ENCODE measurements at regions not wholly inside any gene's neighbourhood (a gene's known extent, or its start where the extent isn't known, plus 50 kb on each side); places are given as distances from the start of the nearest gene placed in this dataset.

DNA sequence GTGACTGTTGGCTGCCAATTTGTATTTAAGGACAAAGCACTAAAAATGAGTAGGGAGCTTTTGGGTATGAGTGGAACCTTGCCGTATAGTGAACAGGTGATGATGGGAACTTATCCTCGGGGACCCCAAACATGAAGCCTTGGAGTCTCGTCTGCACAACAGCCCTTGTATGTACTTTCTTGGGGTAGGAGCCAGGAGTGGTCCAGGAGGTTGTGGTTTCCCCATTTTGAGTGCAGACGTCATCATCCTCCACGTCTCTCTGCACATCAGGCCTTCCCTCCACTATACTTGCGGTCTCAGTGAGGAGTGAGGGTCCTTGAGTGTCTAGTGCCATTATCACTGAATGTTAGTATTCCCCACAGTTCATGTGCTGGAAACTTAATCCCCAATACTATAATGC is 101.5 kb upstream of the HS6ST1 start:
- no peak for ATAC-seq
- peaks cover 5 to 46% of the 10 kb centered on the region in 2 experiments; a peak in 4 of 5 replicates for H3K27me3 ChIP-seq (ENCODE audit: control insufficient read depth in 2 of 2, insufficient read depth in 2 of 2, low read length in 2 of 2)
- no peaks in the 10 kb centered on the region for H3K79me2 ChIP-seq (ENCODE audit: control insufficient read depth, insufficient read depth, low read length)
- no peak for FAIRE-seq
- no peak for TF ChIP-seq MIER1 (IDR thresholded peaks at IDR 0.05; ENCODE audit: low read depth)
- no peak for TF ChIP-seq NKRF (IDR thresholded peaks at IDR 0.05; ENCODE audit: borderline replicate concordance)
- TF ChIP-seq XRCC4 (IDR thresholded peaks at IDR 0.05; ENCODE audit: extremely low read depth, insufficient read depth, insufficient read length) = no peak
- TF ChIP-seq ZBTB7A (IDR thresholded peaks at IDR 0.05; ENCODE audit: borderline replicate concordance, control insufficient read depth, low read depth, low read length) = no peak
- TF ChIP-seq ZNF197 (CRISPR knock-in tag; IDR thresholded peaks at IDR 0.05; ENCODE audit: low read depth) = no peak
- TF ChIP-seq IFI16 (CRISPR knock-in tag; IDR thresholded peaks at IDR 0.05) = no peak
- TF ChIP-seq, protein P1, sequence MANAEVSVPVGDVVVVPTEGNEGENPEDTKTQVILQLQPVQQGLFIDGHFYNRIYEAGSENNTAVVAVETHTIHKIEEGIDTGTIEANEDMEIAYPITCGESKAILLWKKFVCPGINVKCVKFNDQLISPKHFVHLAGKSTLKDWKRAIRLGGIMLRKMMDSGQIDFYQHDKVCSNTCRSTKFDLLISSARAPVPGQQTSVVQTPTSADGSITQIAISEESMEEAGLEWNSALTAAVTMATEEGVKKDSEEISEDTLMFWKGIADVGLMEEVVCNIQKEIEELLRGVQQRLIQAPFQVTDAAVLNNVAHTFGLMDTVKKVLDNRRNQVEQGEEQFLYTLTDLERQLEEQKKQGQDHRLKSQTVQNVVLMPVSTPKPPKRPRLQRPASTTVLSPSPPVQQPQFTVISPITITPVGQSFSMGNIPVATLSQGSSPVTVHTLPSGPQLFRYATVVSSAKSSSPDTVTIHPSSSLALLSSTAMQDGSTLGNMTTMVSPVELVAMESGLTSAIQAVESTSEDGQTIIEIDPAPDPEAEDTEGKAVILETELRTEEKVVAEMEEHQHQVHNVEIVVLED (CRISPR knock-in tag; IDR thresholded peaks at IDR 0.05) = no peak
- TF ChIP-seq, protein P2, sequence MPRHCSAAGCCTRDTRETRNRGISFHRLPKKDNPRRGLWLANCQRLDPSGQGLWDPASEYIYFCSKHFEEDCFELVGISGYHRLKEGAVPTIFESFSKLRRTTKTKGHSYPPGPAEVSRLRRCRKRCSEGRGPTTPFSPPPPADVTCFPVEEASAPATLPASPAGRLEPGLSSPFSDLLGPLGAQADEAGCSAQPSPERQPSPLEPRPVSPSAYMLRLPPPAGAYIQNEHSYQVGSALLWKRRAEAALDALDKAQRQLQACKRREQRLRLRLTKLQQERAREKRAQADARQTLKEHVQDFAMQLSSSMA (CRISPR knock-in tag; IDR thresholded peaks at IDR 0.05) = no peak
- no peak for TF ChIP-seq ZNF830 (CRISPR knock-in tag; IDR thresholded peaks at IDR 0.05)
- no peak for TF ChIP-seq NR2C2 (CRISPR knock-in tag; IDR thresholded peaks at IDR 0.05)
- TF ChIP-seq NR2C2 (tag; IDR thresholded peaks at IDR 0.05) = no peak
- no peak for TF ChIP-seq SPI1 (IDR thresholded peaks at IDR 0.05; ENCODE audit: borderline replicate concordance, low read depth, low read length)
- no peak overlapping the region for H3K4me2 ChIP-seq (ENCODE audit: insufficient read depth, low read length)
- no peak overlapping the region for H3K27ac ChIP-seq (ENCODE audit: extremely low read depth, low read depth, low read length)
- H2AFZ ChIP-seq (ENCODE audit: low read depth, low read length) = no peak overlapping the region
- ChIA-PET POLR2A (no interaction called here), CTCF (ENCODE audit: low intra/inter-chr PET ratio) (no interaction called here)
- no peaks in the 10 kb centered on the region for H3K4me1 ChIP-seq (replicated peaks in 1 of 2; ENCODE audit: control insufficient read depth in 2 of 2, insufficient read depth in 2 of 2, low read length in 2 of 2)
- intact Hi-C loops (cut with micrococcal nuclease) (no loop called here), in situ Hi-C loops (cut with MboI) (no loop called here)
- no peak for DNase-seq (ENCODE audit: extremely low read depth in 1 of 4, low spot score in 3 of 4)
- no peaks in the 10 kb centered on the region; the same call in 1 of the 2 replicates for H3K9me3 ChIP-seq (replicated peaks; ENCODE audit: control insufficient read depth, insufficient read depth, low read depth, low read length)
- no TSS peak for BruUV-seq (replicated peaks)
- no peak overlapping the region for H3K9ac ChIP-seq (ENCODE audit: insufficient read depth in 1 of 2, low read depth in 2 of 2, low read length in 2 of 2)
- H4K20me1 ChIP-seq (replicated peaks; ENCODE audit: control insufficient read depth, insufficient read depth, low read length) = no peaks in the 10 kb centered on the region
- H3K9me1 ChIP-seq (ENCODE audit: control insufficient read depth, insufficient read depth, low read length) = no peaks in the 10 kb centered on the region
- 3% methylated on average over 6 of the region's 6 CpGs for WGBS (ENCODE audit: insufficient coverage, low coverage, missing lambda C conversion rate)
- no peak overlapping the region for H3K4me3 ChIP-seq
- H3K36me3 ChIP-seq (ENCODE audit: control insufficient read depth, insufficient read depth, low read length) = no peaks in the 10 kb centered on the region
